Dermis microvascular lymphatic vessel endothelial cell (primary cell): ENCODE measurements at regions not wholly inside any gene's neighbourhood (a gene's known extent, or its start where the extent isn't known, plus 50 kb on each side); places are given as distances from the start of the nearest gene placed in this dataset.
"Not testable (repeated sequence)": the region's sequence is repeated elsewhere in the genome, so short reads cannot be mapped to it uniquely, and the experiment has no call there.

Experiments used
- DNase-seq, 2 donors: peaks; one replicate each; pipeline versions ENCODE4 v3.0.0 to v3.0.0-alpha.2; 2010; ENCODE audit warnings: low read depth in 2 of 2

DNA sequence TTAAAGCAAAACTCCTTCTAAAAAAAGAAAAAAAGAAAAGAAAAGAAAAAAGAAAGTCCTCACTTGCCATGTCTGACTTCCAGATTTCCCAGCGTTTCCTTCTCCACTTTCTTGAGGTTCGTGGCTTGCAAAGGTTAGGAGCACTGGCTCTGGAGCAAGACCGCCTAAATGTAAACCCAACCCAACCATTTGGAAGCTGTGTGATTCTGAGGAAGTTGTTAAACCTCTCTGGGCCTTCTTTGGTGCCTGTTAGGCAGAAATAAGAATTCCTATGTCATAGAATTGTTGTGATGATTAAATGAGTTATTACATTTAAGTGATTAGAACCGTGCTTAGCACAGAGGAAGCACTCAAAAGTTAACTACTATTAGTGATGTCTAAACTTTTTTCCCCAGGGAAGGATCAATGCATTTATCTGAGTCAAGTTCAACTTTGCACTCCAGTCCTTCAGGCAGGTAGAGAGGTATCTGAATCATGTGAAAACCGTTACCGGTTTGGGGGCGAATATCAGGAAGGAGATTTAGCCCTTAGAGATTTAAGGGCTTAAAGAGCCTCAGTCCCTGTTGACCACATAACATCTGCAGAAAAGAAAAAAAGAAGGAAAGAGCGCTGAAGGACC, 78.3 kb upstream of the HES1 start:
- DNase-seq, result no peak

DNA sequence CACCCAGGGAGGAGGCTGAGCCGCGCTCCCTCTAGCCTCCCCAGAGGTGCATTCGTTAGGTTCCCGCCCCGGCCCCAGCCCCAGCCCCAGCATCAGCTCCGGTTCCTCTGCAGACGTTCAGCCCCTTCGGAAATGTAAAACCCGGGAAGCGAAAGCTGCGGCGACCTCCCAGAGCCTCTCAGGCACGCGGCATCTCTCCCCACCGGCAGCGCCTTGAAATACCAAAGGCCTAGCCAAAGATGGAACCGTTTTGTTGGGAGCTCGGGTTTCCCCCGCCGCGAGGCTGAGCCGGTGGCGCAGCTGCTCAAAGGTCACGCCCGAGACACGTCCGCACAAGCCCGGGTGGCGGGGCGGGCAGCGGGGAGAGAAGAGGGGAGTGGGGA, 77.8 kb upstream of the HES1 start:
- DNase-seq, result peak in 1 of 2 donors; percentile 58

DNA sequence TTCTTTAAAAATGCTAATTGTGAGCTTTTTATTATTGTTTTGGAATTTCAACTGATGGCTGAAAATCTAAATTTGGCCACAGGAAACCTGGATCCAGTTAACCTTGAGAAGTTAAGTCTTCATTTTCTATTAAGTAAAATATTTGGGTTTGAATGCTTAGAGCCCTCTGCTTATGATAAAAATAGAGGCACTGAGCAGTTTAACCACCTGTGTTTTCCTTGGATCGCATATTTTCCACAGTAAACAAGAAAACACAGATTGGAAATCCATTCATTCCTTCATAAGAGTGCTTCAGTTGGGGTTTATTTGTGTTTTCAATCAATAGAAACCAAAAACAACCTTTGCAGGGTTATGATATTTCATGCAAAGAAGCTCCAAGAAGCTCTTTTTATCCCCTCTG, 77.2 kb upstream of the HES1 start:
- DNase-seq, result no peak

DNA sequence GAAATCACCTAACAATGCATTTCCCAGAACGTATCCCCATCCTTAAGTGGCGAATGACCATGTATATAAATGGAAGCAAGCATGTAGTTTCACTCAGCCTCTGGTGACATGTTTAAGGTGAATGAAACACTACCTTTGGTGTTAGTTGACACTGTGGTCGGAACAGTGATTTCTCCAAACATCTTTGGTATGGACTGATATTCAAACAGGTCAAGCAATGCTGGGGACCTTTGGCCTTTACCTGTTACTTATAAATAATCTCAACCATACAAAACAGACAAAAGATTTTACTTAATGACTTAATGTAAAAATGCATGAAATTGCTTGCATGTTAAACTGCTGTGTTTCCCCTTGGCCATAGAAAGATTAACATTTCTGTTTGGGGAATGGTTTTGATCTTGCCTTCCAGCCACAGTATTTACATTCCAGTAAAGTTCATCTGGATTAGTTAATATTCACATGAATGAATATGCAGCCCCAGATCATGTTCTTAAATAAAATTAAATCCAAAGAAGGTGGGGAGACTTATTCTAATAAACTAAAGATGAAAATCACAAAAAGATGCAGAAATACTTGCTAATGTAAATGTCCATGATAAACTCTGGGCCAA, 74.4 kb upstream of the HES1 start:
- no peak for DNase-seq

DNA sequence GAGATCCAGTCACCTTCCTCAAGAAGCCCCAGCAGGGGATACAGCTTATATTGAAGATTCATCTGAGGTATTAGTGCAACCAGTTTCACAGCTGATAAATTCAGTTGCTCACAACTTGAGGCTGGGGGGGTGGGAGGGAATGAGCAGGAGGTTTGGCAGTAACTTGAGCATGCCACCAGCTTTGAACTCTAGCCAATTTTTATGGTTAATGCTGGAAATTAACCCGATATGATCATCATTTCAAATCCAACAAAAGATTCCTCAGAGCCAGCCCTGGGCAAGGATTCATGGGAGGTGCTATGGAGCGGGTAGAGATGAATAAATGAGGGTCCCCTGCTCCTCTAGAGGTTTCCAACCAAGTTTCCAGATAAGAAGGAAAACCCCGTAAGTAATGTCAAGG, 73.1 kb upstream of the HES1 start:
- DNase-seq, result no peak

DNA sequence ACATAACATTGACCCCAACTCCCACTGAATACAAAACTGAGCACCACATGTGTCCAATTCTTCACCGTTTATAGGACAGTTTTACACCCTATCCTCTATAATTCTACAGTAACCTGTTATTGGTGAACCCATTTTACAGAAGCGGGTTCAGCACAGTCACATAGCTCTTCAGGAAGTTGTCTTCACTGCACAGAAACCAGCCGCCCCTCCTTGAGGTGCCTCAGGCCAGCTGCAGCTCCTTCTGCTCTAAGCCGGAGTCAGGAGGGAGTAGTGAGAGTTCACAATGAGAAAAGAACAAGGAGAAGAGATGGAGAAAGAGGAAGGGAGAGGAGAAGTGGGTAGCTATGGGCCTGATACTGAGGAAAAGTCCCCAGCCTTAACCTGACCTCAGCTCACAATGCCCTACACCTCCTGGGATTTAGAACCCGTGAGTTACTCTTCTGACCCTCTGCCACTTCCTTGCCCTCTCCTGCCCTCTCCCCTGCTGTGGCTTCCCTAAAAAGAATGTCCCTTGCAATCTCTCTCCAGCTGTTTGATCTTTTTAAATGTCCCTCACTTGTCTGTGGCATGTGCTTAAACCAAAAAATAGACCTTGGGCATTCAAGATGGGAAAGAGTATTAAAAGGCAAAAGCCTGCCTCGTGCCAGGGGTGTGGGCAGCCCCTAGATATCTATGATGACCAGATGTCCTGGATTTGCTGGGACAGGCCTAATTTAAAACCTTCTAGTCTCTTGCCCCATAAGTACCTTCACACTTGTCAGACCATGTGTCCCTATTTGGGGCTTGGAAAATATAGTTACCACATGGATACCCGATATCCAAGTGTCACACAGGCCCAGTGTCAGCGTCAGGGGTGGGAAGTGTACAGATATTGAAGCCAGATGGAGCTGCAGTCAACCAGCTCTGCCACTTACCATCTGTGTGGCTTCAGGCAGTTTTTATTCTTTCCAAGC, 71.3 kb upstream of the HES1 start:
- no peak for DNase-seq

DNA sequence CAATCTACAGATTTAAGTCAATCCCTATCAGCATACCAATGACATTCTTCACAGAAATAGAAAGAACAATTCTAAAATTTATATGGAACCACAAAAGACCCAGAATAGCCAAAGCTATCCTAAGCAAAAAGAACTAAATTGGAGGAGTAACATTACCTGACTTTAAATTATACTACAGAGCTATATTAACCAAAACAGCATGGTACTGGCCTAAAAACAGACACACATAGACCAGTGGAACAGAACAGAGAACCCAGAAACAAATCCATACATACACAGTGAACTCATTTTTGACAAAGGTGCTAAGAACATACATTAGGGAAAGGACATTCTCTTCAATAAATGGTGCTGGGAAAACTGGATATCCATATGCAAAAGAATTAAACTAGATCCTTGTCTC, 68.6 kb upstream of the HES1 start:
- not testable (repeated sequence) for DNase-seq

DNA sequence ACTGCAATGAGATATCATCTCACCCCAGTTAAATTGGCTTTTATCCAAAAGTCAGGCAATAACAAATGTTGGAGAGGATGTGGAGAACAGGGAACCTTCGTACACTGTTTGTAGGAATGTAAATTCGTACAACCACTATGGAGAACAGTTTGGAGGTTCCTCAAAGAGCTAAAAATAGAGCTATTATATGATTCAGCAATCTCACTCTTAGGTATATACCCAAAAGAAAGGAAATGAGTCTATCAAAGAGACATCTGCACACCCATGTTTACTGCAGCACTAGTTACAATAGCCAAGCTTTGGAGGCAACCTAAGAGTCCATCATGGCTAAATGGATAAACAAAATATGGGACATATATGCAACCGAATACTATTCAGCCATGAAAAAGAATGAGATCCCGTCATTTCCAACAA, 68.0 kb upstream of the HES1 start:
- DNase-seq, result peak in 1 of 2 donors; percentile 60

DNA sequence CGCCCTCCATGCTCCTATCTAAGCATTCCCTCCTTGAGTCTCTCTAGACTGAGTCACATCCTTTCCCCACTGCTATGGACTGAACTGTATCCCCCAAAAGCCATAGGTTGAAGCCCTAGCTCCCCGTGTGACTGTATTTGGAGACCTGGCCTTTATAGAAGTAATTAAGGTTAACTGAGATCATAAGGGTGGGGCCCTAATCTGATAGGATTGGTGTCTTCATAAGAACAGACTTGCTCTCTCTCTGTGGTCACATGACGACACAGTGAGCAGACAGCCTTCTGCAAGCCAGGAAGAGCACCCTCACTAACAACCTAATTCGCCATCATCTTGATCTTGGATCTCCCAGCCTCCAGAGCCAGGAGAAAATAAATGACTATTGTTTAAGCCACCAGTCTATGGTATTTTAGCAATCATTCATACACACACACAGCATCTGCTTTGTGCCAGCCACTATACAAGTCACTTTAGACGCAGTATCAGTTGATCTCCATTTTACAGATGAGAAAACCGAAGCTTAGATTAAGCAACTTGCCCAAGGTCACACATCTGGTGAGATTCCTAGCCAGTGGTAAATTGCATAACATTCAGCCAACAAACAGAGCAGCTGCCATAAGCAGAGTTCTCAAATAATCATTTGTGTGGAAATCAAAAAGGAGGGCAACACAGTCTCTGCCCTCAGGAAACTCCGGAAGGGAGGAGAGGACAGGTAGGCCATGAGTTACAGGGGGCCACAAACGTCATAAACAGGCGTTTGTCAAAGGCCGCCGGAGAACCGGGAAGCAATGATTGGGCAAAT, 66.3 kb upstream of the HES1 start:
- DNase-seq, result peak in 1 of 2 donors; percentile 31

DNA sequence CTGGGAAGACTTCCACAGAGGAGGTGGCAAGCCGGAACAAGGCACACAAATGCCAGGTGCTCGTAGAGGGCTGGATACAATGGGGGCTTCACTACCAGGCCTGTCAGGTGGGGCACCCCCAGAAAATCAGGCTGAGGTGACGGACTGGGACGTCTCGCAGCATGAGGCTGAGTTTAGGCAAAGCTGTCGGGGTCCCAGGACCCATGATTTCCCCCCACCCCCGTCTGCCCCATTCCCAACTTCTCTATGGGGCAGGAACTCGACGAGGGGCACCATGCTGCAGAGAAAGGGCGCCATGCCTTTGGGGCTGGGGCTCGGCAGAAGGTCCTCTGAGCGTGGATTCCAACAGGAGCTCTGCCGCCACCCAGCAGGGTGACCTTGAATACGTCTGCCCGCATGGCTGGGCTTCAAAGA, 65.7 kb upstream of the HES1 start:
- no peak for DNase-seq

DNA sequence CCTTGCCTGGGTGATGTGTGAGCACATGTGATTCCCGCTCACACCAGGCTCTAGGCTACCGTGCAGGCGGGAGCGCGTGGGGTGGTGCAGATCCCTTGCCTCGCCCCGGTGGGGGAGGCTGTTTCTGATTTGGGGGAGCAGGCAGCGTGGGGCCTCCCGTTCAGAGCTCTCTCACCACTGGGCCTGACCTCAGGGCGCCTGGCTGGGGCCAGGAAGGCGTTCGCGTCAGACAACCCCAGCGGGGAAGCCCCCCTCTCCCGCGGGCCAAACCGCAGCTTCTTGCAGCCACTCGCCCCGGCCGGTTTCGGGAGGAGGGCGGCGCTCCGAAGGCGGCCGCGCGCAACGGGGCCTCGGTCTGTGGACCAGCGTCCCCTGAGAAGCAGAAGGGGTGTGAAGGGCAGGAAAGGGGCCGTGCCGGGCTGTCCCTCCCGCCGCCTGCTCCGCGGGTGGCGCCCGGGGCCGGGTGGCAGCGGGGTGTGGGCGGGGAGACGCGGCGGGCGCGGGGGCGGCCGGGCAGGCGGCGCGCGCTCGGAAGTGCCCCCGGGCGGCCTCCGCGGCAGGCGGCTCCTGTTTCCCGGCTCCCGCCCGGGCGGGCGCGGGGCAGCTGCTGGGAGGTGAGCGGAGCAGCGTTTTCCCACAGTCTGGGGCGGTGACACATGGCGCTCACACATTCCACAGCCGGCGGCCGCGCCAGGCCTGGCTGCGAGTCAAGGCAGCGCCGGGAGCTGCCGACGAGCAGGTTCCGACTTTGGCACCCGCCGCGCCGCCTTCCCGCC, 65.1 kb upstream of the HES1 start:
- peak; percentile 92 to 99 for DNase-seq

DNA sequence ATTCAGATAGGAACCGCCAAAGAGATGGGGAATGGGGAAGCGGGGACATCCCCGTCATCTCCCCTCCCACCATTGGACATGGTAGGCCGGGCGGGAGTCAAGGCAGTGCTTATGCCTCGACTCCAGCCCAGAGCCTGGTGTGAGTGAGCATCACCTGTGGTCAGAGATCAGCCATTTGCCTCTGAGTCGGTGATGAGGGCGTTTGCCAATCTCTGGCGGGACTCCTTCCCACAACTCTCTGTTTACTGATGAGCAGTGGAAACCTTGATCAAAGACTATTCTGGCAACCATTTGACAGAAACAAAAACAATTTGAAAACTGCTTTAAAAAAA, 63.9 kb upstream of the HES1 start:
- DNase-seq, result no peak

DNA sequence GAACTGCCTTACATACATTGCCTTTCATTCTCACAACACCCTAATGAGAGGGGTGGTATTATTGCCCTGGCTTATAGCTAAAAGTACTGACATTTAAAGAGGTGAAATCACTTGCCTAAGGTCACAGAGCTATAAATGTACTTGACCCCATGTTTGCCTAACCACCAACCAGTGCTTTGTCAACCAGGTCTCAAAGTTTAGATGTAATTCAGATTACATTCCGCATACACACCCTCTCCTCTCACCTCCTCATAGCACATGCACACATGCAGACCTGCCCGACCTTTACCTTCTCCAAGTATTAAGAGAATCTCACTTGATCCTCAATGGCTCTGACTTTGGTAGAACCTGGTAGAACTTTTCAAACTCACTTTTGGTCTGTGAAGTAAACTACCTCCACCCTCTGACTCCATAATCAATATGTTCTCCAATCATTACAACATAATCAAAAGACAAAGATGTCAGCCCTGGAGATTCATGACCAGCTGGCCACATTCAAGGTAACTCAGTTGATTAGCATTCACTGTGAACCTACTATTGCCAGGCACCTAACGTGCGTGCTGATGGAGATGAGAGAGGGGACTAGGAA, 63.2 kb upstream of the HES1 start:
- DNase-seq, result no peak

DNA sequence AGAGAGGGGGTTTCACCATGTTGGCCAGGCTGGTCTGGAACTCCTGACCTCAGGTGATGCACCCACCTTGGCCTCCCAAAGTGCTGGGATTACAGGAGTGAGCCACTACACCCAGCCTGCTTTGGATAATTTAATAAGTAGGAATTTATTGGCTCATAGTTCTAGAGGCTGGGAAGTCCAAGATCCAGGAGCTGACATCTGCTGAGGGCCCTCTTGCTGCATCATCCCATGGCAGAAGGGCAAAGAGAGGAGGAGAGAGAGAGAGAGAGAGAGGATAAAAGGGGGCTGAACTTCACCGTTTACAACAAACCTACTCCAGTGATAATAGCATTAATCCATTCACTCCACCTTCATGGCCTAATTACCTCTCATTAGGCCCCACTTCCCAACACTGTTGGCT, 62.0 kb upstream of the HES1 start:
- no peak for DNase-seq

DNA sequence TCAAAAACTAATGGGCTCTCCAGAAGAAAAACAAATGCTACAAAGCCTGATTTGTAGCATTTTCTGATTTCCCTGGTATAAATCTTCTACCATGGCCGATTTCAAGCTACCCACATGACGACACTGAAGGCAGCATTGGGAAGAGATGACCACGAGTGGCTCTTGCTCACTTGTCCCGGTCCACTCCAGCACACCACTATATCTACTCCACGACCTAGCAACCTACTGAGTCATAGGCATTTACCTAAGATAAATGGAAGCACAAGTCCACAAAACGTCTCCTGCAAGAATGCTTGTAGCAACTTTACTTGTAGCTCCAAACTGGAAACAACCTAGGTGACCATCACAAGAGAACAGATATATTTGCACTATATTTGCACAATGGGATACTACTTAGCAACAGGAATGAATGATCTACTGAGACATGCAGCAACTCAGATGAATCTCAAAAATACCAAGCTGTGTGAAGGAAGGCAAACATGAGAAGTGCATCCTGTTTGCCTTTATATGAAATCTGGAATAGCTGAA, 60.8 kb upstream of the HES1 start:
- DNase-seq, result no peak

DNA sequence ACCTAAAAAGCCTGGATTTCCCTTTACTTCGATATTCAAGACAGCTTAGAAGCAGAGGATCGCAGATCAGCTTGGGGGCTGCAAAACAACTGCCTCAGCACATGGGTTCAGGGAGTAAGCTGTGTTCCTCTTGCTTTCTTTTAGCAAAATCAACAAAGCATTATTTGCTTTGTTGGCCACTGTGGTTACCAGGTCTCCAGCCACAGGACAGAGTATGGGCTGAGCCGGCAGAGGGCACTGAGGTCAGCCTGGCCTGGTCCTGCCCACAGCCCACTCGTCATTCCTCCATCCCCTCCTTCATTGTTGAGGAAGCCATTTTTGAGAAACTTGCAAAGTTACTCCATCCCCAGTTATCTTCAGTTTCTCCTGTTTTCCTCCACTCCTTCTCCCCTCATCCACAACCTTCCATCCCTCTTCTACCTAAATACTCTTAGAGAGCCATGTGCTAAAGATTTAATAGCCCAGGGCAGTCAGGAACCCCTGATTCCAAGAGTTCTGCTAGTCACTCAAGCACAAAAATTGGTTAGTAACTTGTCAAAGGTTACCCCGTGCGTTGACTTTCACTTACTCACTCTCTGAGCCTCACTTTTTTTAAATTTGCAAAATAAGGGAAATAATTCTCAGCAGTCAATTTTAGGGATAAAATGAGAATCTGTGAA, 60.0 kb upstream of the HES1 start:
- peak in 1 of 2 donors; percentile 31 for DNase-seq

DNA sequence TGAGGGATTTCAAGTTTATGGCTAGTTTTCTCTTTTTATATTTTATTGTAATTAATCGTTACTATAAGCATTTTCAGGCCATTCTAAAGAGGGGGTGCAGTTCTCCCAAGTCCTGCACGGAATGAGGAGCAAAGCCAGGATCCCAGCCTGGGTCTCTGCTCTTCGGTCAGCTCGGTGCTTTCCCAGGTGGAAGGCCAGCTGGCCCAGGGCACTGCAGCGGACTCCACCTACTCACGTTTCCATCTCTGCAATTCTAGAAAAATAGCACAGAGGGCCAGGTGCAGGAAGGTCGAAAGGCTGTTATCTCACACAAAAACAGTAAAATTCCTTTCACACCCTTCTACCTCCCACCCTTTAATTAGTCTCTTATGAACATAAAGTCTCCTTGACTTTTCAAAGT, 59.5 kb upstream of the HES1 start:
- DNase-seq, result no peak

DNA sequence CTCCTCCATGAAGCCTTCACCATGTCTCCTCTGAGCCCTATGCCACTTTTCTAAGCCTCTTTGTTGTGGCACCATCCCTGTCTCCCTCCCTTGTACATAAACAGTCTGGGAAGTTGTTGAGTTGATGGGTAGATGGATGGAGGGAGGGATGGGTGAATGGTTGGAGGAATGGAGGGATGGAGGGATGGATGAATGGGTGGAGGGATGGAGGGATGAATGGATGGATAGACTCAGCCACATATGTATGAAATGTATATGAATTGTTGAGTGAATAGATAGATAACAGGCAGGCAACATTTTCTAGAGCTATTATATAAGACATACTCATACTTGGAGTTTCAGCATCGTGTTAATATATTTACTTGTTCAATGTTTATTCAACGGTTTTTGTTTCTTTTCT, 58.3 kb upstream of the HES1 start:
- no peak for DNase-seq

DNA sequence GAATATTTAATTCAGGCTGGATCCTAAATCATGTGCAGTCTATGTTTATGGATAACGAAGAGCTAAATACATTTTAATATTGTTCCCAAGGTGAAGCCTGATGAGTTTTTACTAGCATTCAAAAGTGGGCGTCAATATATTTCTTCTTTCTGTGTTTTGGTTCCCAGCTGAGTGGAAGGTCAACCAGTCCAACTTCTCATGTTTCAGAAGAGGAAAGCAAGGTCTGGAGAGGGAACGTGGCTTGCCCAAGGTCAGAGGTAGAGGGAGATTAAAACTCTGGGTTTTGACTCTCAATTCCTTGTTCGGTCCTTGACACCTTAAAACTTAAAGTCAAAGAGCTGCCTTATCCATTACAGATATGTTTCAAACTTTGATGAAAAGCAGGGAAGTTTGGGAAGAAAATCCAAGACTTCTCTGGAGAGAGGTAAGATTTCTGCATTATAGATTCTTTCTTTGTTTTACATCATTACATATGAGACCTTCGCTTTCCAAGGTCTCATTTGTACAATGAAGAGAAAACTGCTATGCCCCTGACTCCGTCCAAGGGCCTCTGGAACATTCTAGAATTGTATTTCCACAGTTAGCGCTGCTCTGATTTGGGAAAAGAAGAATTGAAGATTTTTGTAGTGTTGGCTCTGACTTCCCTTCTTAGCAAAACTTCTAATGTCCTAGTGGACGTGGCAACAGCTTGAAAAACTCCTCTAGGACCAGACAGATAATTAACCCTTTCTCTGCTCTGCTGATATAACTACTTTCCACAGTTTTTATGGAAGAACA, 57.7 kb upstream of the HES1 start:
- no peak for DNase-seq
